Stimulated activated CD4-positive, alpha-beta T cell treated with anti-CD3 and anti-CD28 coated beads, Interleukin-15, amount 100 ng/mL, for 24 hours (primary cell): ENCODE measurements at regions not wholly inside any gene's neighbourhood (a gene's known extent, or its start where the extent isn't known, plus 50 kb on each side); places are given as distances from the start of the nearest gene placed in this dataset.

Experiments
- DNase-seq: peaks from one replicate; pipeline ENCODE4 v3.0.0-alpha.2; 2020

DNA sequence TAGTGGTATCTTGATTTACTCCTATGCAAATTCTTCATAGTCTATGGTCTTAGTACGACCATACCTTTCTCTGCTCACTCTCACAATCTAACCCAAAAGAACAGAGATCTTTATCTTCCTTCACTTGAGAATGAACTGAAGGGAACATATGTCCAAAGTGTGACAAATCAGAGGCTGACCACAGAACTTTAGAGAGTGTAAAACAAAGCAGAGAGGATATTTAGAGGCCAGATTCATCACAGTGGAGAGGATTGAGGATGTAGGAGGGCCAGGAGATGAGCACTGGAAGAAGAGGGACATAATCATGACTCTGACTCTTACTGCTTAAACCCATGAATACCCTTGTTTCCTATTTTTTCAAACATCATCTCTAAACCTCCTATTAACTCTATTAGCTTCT, 935.3 kb upstream of the PHF14 start:
- no peak for DNase-seq

DNA sequence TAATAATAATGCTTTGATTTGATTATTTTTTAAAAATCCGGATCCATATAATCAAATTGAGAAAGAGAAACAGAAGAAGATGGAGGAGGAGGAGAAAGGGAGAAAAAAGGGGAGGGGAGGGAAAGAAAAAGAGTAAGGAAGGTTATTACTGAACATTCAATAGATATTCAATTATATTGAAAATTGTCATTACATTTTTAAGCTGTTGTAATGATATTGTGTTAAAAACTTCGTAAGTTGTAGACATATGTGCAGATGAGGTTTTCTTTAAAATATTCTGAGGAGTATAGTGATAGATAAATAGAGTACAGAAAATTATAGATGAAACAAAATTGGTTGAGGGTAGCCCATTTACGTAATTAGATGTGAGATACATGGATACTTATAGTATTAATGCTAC, 933.0 kb upstream of the PHF14 start:
- DNase-seq: no peak

DNA sequence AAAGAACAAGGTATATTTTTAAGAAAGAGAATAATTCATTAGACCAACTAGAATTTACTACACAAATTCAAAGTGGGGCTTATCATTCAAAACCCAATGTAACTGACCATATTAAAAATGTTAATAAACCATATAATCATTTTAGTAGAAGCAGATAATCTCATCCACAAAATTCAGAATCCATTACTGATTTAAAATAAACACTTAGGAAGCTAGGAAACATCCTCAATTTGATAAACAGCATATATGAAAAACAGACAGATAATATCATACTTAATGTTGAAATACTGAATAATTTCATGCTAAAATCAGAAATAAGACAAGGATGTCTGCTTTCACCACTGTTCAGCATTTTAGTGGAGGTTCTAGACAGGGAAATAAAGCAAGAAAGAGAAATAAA, 902.8 kb upstream of the PHF14 start:
- no peak for DNase-seq

DNA sequence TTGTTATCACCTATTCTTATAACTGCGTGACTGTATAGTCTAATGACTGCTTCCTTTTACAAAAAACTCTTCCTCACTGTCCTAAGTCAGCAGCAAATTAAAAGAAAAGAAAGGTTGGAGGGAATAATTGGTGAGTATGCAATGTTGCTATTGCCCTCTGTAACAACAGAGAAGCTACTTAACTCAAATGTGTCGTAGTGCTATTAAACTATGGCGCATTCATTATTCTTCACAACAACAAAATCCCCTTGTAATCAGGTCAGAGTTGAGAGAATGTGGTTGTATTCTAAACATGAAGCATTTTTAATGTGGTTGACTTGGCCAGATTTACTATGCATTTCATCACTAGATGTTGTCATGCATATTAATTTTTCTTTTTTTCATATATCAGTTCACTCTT, 897.8 kb upstream of the PHF14 start:
- no peak for DNase-seq

DNA sequence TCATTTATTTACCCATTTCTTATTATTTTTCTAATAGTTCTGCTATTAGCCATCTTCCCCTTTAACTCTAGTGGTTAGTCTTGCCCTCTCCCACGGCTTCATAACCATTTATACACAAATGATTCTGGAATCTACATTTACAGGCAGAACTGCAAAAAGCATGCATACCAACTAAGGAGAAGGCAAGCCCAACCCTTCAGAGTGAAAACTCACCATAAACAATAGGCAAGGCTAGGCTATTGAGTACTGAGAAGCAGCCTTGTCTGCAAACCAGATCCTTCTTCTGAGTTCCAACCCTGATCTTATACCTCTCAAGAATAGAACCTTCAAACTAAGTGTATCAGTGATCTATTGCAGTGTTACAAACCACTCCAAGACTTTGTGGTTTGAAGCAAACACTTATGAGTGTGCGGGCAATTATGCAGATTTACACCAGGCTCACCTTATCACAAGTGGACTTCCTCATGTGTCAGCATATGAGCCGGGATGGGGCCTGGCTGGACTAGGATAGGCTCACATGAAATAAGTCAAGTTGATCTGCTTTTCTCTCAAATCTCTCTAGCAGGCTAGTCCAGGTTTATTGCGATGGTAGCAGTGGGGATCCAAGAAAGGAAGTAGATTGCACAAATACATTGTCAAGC, 896.9 kb upstream of the PHF14 start:
- DNase-seq: no peak

DNA sequence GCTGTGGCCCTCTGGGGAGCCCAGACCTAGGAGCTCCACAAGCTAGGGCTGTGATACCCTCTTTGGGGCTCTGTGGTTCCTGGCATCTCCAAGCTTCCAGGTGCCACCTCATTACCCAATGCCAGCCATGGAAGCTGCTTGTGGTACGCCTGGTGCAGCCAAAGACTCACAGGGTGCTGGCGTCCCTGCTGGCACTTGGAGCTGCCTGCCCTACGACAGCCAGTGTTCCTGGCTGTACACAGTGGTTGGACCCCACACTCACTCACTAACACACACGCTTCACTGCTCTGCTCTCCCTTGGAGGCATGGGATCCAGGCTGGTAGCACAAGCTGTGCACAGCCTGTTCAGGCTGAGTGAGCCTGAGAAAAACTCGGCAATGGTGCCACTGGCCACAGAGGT, 894.1 kb upstream of the PHF14 start:
- DNase-seq: no peak

DNA sequence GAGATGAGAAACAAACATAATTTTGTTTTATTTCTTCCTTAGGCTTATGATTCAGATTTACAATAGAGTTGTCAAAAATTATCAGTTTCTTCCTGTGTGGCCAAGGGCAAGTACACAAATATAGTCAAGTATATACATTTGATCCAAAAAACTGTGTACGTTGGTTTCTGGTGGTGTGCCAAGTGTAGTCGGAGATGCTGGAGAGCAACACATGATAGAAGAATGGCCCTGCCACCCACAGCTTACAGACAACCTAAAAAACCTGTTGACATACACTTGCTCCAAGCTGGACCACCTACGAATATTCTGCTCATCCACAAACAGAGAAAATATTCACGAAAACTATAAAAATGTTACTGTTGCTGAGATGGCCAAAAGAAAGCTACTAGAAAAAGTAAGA, 890.8 kb upstream of the PHF14 start:
- no peak for DNase-seq

DNA sequence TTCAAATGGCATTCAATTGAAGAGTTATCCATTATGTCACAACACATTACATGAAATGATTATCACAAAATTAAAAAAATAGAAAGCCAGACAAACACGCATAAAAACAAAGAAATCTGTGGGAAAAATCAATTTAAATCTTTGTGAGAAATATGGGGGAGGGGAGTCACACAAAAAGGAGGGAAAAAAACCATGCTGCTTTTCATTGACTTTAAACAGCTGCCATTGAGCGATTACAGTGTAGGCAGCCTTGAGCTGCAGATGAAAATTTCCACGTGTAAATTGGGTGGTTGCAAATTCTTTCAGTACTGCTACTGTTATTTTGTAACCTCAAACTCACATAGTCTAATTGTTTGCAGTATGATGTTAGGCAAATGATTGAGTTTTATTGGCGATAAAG, 889.9 kb upstream of the PHF14 start:
- no peak for DNase-seq

DNA sequence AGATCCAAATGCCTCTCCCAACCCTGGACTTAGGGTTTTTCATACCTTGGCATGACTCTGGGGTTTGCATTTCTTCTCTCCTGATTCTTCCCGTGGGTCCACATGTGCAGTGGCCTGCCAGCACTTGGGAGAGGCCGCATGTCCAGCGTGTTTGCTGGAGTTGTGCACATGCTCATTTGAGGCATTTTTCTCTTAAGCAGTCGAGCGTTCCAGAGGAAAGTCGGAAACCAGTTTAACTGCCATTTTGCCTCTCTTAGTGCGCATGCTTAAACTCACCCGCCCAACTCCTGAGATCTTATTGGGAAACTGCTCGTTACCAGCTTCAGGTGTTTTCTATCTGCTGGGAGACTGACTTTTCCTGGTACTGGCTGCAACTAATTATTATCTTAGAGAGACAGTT, 888.4 kb upstream of the PHF14 start:
- DNase-seq: no peak

DNA sequence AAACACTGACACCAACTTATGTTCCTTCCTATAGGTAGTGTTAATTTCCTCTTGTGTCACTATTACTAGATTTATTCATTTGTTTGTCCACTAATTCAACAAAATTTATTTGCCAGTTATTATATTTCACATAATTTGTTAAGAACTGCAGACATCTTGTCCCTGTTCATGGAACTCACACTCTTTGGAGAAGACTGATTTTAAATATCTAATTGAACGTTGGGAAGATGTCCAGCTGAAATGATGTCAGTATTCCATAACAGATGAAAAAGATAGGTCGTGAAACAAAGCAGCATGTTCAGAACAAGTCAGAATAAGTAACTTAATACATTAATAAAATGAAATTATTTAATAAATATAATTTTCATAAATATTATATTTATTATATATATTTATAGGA, 873.1 kb upstream of the PHF14 start:
- DNase-seq: no peak

DNA sequence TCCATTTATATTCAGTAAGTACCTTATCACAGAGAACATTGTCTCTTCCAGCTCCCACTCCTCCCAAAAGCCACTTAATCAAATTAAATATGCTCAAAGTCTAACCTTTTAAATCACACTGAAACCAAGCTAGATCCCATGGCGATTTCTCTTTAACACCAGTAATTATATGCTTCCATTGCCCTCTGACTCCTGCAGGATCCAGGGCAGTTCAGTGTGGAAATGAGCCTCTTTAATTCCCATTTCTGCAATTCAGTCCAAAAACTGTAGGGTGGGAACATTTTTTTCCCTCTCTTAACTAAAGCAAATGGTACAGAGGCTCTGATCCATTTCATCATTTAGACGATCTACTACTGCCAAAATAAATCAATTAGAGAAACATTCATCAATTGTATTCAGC, 872.3 kb upstream of the PHF14 start:
- DNase-seq: no peak

DNA sequence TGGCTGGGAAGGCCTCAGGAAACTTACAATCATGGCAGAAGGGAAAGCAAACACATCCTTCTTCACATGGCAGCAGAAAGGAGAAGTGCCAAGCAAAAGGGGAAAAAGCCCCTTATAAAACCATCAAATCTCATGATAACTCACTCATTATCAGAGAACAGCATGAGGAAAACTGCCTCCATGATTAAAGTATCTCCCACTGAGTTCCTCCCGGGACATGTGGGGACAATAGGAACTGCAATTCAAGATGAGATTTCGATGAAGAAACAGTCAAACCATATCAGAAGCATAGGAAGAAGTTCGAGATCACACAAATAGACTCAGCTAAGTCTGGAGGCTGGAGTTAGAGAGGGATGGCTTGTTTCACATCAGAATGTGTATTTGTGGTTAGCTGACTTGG, 869.4 kb upstream of the PHF14 start:
- DNase-seq: no peak

DNA sequence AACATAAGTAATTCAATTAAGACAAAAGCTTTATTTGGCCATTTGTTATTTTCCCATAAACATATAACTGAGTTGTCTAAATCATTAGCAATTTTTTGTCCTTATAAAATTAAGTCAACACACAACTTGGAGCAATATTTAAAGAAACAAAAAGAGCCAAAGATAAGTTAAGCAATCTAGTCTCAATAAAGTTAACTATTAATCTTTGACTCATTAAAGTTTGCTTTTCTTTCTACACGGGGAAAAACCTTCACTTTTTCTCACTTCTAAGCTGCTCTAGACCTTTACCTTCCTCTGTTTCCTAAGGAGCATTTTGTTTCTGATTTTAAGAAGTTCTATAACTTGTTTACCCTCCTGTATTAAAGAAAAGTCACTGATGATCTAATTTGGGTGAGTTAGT, 867.1 kb upstream of the PHF14 start:
- DNase-seq: no peak

DNA sequence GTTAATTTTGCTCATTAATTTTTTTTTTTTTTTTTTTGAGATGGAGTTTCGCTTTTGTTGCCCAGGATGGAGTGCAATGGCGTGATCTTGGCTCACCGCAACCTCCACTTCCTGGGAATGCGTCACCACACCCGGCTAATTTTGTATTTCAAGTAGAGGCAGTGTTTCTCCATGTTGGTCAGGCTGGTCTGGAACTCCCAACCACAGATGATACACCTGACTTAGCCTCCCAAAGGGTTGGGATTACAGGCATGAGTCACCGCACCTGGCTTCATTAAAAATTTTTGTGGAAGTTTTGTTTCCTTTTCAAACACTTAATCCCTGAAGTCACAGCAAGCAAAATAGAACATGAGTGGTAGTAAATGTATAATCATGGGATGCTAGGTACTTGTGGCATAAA, 857.2 kb upstream of the PHF14 start:
- no peak for DNase-seq

DNA sequence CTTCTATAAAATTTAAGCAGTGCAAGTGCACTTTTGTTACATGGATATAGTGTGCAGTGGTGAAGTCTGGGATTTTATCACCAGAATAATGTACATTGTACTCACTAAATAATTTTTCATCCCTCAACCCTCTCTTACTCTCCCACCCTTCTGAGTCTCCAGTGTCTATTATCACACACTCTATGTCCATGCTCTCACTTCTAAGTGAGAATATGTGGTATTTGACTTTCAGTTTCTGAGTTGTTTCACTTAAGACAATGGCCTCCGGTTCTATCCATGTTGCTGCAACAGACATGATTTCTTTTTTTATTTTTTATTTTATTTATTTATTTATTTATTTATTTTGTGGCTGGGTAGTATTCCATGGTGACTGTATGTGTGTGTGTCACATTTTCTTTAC, 855.9 kb upstream of the PHF14 start:
- no peak for DNase-seq

DNA sequence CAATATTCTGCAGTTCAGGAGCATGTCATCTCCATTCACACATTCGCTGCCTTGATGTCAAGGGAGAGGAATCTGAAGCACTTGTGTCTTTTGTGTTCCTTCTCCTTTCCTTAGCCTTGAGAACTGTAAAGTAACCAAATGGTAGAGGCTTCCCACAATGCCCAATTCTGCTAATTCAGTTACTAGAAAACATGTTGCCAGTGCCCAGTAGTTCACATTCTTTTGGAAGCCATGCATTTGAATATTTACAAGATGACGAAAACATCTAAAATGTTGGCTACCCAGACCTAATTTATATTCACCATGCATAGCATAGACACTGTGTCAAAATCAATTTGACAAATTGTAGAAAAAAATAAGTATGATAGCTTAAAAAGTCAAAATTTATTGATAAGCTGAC, 852.7 kb upstream of the PHF14 start:
- no peak for DNase-seq

DNA sequence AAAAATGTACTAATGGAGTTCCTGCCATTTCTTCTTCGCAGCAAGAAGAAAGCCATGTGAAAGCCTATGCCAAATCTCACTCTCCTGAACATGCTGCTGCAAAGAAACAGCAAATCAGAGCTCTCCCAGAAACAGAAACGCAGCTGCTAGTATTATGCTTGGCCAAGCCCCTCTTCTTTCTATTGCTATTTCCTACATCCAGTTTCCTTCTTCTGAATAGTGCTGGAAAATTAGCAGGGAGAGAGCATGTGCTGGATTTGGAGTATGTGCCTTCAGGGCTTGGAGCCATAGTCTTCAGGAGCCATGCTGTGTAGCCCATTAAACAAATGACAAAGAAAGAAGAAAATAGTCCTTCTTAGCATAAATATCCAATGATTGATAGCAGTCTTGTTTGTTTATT, 852.0 kb upstream of the PHF14 start:
- DNase-seq: no peak

DNA sequence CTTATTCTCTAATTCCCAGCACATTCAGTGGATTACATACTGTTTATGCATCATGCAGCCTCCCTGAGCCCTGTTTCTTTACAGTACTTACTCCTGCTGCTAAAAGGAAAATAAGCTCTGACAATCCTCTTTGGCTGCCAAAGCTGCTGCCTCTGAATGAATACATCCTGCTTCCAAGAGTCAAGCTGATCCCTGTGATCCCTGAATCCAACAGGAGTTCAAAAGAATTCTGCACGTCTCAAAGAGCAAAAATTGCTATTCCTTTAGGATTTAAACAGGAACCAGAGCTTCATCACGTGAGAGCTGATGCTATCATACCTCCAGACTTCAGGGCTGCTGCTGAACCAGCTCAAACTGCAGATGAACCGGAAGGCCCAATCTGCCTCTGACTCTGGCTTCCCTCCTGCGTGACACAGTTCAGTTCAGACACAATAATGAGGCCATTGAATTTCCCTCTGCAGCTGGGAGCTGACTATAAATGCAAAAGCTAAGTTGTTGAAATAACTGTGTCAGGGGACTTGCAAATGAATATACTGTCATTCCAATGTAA, 851.0 kb upstream of the PHF14 start:
- DNase-seq: no peak

DNA sequence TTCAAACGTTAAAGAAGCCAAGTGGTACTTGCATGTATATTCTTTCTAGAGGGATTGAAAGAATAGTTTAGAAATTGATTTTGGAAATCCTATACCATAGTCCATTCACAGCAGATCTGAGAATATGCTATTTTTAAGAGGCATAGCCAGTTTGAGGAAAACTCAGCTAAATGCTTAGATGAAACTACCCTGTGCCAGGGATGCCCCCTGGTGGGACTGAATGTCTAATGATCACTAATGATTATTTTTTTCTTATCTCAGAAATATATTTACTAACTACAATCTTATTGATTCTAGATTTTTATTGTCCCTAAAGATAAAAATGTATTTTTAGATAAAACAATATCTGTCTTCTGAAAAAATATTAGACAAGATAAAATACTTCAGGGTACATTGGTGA, 844.9 kb upstream of the PHF14 start:
- peak; percentile 1 for DNase-seq

DNA sequence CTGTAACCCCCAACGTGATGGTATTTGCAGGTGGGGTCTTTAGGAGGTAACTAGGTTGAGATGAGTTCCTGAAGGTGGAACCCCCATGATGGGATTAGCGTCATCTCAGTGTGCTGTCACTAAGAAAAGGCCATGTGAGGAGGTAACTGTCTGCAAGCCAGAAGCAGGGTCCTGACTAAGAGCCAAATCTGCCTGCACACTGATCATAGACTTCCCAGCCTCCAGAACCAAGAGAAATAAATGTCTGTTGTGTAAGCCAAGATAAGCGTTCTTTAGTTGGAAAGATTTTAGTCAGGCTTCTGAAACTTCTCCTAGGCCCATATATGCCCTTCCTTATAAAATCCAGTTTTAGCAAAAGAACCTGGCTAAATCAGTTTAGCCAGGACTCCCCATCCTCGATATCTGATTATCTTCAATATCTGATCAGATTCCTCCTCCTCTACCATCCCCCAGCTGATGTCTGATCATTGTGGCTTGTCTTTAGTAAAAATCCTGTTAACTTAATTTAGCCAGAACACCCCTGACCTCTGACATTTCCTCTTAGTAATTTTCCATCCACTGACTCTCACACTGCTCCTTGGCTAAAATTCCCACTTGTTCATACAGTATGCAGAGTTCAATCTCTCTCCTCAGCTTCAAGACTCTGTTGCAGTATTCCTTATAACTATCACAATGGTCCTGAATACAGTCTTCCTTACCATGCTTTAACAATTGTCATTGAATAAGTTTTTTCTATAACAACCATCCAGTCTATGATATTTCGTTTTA, 835.4 kb upstream of the PHF14 start:
- DNase-seq: no peak

DNA sequence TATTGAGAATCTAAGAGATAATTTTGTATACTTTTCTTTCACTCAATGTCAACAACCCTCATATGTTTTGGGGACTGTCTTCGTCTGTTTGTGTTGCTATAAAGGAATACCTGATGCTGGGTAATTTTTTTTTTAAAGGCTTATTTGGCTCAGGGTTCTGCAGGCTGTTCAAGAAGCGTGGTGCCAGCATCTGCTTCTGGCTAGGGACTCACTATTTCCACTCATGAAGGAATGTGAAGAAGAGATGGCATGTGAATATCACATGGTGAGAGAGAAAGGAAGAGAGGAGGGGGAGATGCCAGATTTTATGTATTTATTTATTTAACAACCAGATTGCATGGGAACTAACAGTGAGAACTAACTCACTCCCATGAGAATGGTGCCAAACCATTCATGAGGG, 827.4 kb upstream of the PHF14 start:
- DNase-seq: no peak

DNA sequence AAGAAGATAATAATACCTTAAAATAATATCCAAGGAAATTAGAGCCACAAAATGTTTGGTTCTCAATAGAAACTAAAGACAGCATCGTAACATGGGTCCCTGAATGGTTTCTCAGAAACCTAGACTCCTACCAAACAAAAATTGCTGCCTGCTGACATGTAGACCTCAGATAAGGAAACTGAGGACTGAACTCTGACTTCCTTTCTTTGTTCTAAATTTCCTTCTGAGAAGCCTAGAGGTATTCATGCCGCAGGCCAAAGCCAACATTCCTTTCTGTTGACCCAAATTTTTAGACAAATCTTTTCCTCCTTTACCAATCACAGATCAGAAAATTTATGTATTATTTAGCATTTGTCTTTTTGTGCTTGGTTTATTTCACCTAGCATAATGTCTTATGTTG, 816.7 kb upstream of the PHF14 start:
- no peak for DNase-seq

DNA sequence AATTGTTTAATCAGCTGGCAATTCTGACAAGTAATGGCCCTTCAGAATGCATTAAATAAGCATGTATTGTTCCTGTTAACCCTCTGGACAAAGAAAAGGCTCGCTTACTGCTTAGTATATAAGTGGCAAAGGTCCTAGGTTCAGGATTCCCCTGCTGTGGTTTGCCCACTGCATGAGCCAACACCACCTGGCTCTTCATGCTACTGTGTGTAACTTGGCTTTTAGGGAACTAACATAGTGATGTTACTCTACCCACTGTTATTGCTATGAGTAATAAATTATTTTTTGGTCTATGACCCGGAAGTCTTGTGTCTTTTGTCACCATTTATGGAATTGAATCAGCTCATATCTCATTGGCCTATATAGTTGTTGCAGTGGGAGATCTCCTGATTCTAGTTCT, 791.7 kb upstream of the PHF14 start:
- no peak for DNase-seq

DNA sequence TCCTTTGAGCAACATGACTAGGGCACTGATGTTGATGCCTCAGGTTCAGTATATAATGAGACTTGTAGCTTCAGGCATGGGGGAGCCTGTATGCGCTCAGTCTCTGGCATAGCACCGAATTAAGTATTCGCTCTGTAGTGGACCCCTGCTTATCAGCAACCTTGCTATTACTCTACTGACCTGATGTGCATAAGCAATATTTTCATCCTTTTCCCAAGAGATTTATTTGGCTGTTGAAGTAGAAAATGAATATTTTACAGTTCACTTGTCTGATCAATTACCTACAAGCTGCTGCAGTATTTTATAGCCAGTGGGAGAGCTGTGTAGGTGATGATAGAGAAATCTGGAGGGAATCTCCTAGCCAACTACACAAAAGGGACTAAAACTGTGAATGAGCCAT, 781.6 kb upstream of the PHF14 start:
- DNase-seq: no peak

DNA sequence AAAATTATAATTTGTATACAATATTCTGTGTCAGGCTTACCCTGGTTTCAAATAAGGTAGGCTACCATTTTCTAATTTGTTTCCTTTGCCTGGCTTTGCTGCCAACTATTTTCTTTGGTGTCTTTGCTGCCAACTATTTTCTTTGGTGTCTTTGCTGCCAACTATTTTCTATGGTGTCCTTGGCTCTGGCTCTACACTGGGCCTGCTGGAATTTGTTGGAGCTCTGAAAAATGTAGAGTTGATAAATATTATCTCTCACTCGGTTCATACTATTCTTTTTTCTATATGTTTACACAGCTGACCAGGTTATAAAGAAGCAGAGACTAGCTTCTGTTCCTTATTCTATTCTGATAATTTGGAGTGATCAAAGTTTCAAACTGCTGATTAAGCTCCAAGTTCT, 768.0 kb upstream of the PHF14 start:
- no peak for DNase-seq
